IMR-90 (cell line): ENCODE measurements at regions not wholly inside any gene's neighbourhood (a gene's known extent, or its start where the extent isn't known, plus 50 kb on each side); places are given as distances from the start of the nearest gene placed in this dataset.
"Not testable (repeated sequence)": the region's sequence is repeated elsewhere in the genome, so short reads cannot be mapped to it uniquely, and the experiment has no call there.

ENCODE experiments used
- CTCF ChIP-seq: conservative IDR thresholded peaks from 2 replicates; pipeline ENCODE4 v1.5.1; 2012; ENCODE audit warnings: mild to moderate bottlenecking, low read depth, low read length, improper control_type of control experiment
- FOS ChIP-seq: fragments of 150-350 bp; IDR thresholded peaks from 2 replicates; pipeline ENCODE4 v1.6.1; 2016; ENCODE audit warnings: low read depth, low read length

- not testable (repeated sequence) for TF ChIP-seq CTCF, FOS
These were observed 165.4 kb downstream of the USP22 start for GRCh38 chr17:20877384-20877783.
